Spinal cord (tissue), 9 donors: ENCODE measurements at regions not wholly inside any gene's neighbourhood (a gene's known extent, or its start where the extent isn't known, plus 50 kb on each side); places are given as distances from the start of the nearest gene placed in this dataset.

ENCODE experiments used
- DNase-seq, 6 donors: peaks; one replicate each; pipeline versions ENCODE4 v3.0.0 to v3.0.0-alpha.2; 2013 to 2015; ENCODE audit warnings: low spot score in 6 of 6, low read depth in 4 of 6
- H3K27ac ChIP-seq: one replicate; pipeline ENCODE4 v1.5.1; 2013; ENCODE audit warnings: low read depth, low read length, control low read depth
- H3K27me3 ChIP-seq: one replicate; pipeline ENCODE4 v1.6.1; 2013; ENCODE audit warnings: low read length; ENCODE audit not compliant: control insufficient read depth, insufficient read depth
- H3K36me3 ChIP-seq: one replicate; pipeline ENCODE4 v1.6.1; 2013; ENCODE audit warnings: low read length; ENCODE audit not compliant: control insufficient read depth, insufficient read depth
- H3K4me1 ChIP-seq: one replicate; pipeline ENCODE4 v1.6.1; 2013; ENCODE audit warnings: low read length; ENCODE audit not compliant: control insufficient read depth, insufficient read depth
- H3K4me3 ChIP-seq: one replicate; pipeline ENCODE4 v1.5.1; 2013; ENCODE audit warnings: low read depth, low read length, control low read depth
- H3K9me3 ChIP-seq: one replicate; pipeline ENCODE4 v1.6.1; 2013; ENCODE audit warnings: low read length; ENCODE audit not compliant: control insufficient read depth, insufficient read depth
- WGBS: methylation state at CpG from one replicate; pipeline ENCODE4 v1.1.5; 2013; ENCODE audit warnings: missing lambda C conversion rate; ENCODE audit not compliant: insufficient coverage; 5-methylcytosine and 5-hydroxymethylcytosine counted together
- donor health status: healthy.

DNA sequence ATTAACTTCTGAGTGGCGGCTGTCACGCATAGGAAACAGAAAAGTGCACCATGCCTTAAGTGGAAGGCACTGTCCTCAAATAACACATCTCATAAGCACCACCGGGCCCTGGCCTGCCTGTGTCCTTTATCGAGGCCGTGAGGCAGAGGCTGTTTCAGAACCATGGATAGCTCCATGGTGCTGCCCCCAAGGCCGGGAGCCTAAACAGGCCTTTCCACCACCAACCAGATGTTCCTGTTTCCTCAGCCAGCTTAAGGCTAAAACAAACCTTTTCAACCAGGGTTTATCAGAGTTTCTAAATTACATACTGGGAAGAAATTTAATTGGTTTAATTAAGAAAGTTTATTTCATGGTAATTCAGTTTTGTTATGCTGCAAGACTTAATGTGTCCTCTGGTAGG is 114.4 kb downstream of the DMRTA2 start:
- Histone ChIP-seq H3K27ac (no peak overlapping the region), H3K9me3 (no peaks in the 10 kb centered on the region), H3K36me3 (no peaks in the 10 kb centered on the region), H3K4me3 (no peak overlapping the region), H3K4me1 (no peaks in the 10 kb centered on the region), H3K27me3 (no peaks in the 10 kb centered on the region)
- DNase-seq = peak in 4 of 6 donors; percentile 43 to 79 (median 62)
- 21% methylated on average over 3 of the region's 6 CpGs for WGBS

GRCh38 chr1:50305808-50306207 is 117.4 kb downstream of the DMRTA2 start:
- no CpG with 5 or more reads among the region's 1 CpG for WGBS
- Histone ChIP-seq H3K27me3 (no peaks in the 10 kb centered on the region), H3K4me1 (no peaks in the 10 kb centered on the region), H3K4me3 (no peak overlapping the region), H3K36me3 (no peaks in the 10 kb centered on the region), H3K27ac (no peak overlapping the region), H3K9me3 (no peaks in the 10 kb centered on the region)
- DNase-seq = no peak

- Histone ChIP-seq H3K36me3 (no peaks in the 10 kb centered on the region), H3K27ac (no peak overlapping the region), H3K9me3 (no peaks in the 10 kb centered on the region), H3K27me3 (no peaks in the 10 kb centered on the region), H3K4me1 (no peaks in the 10 kb centered on the region), H3K4me3 (no peak overlapping the region)
- peak in 2 of 6 donors; percentile 30 to 77 for DNase-seq
- 44% methylated on average over 4 of the region's 4 CpGs for WGBS
These were observed 122.9 kb downstream of the DMRTA2 start for GRCh38 chr1:50300297-50300696.

- DNase-seq = peak in 1 of 6 donors; percentile 76
- 66% methylated on average over 3 of the region's 5 CpGs for WGBS
These were observed 127.7 kb downstream of the DMRTA2 start for GRCh38 chr1:50295566-50295965.

GRCh38 chr1:50292276-50292675 is 131.0 kb downstream of the DMRTA2 start:
- Histone ChIP-seq H3K4me1 (no peaks in the 10 kb centered on the region), H3K27me3 (no peaks in the 10 kb centered on the region), H3K9me3 (no peaks in the 10 kb centered on the region), H3K36me3 (no peaks in the 10 kb centered on the region), H3K27ac (no peak overlapping the region), H3K4me3 (no peak overlapping the region)
- 83% methylated on average over 9 of the region's 9 CpGs for WGBS
- no peak for DNase-seq

More at GRCh38 chr1:50295566-50295965, 127.7 kb downstream of the DMRTA2 start:
- Histone ChIP-seq H3K4me1 (no peaks in the 10 kb centered on the region), H3K4me3 (no peak overlapping the region), H3K27me3 (no peaks in the 10 kb centered on the region), H3K9me3 (no peaks in the 10 kb centered on the region), H3K27ac (no peak overlapping the region), H3K36me3 (no peaks in the 10 kb centered on the region)

- DNase-seq = no peak
- 87% methylated on average over 3 of the region's 3 CpGs for WGBS
These were observed 133.7 kb downstream of the DMRTA2 start for GRCh38 chr1:50289495-50289894.

GRCh38 chr1:50285994-50286393 is 137.2 kb downstream of the DMRTA2 start:
- Histone ChIP-seq H3K9me3 (no peaks in the 10 kb centered on the region), H3K27ac (no peak overlapping the region), H3K4me1 (no peaks in the 10 kb centered on the region), H3K27me3 (no peaks in the 10 kb centered on the region), H3K36me3 (no peaks in the 10 kb centered on the region), H3K4me3 (no peak overlapping the region)
- DNase-seq = no peak
- WGBS = 90% methylated on average over 3 of the region's 4 CpGs

More at GRCh38 chr1:50289495-50289894, 133.7 kb downstream of the DMRTA2 start:
- Histone ChIP-seq H3K27ac (no peak overlapping the region), H3K36me3 (no peaks in the 10 kb centered on the region), H3K4me1 (no peaks in the 10 kb centered on the region), H3K4me3 (no peak overlapping the region), H3K27me3 (no peaks in the 10 kb centered on the region), H3K9me3 (no peaks in the 10 kb centered on the region)

DNA sequence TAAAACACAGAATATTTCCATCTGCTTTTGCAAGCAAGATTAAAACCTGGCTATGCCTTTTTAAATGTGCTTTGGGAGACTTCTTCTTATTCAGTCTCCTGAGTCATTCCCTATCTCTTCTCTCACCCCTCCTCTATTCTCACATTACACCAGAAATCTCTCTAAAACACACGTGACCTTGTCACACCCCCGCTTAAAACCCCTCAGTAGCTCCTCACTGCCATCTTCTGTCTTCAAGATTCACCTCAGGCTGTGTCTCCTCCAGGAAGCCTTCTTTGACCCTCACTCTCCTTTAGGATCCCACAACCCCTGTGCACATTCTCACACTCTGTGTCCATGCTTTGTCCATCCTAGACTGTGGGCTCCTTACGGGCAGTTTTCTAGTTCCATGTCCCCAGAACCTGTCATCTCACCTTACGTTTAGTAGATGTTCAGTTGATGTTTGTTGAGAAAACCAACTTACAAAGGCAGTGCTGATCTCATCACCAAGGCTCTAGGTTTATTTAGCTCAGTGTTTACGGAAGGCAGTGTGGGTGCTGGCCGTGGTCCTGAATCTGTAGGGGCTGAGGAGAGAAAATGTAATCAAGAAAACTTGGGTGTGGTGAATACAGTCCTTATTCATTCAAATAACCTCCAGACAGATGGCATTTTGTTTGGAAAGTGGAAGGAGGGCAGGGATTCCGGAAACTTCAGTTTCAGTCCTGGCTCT is 143.5 kb downstream of the DMRTA2 start:
- Histone ChIP-seq H3K27ac (no peak overlapping the region), H3K36me3 (no peaks in the 10 kb centered on the region), H3K4me1 (peaks cover 13% of the 10 kb centered on the region), H3K4me3 (no peak overlapping the region), H3K9me3 (no peaks in the 10 kb centered on the region), H3K27me3 (no peaks in the 10 kb centered on the region)
- DNase-seq = peak in 2 of 6 donors; percentile 32 to 49
- 31% methylated on average over 3 of the region's 7 CpGs for WGBS

- Histone ChIP-seq H3K9me3 (no peaks in the 10 kb centered on the region), H3K27ac (no peak overlapping the region), H3K27me3 (no peaks in the 10 kb centered on the region), H3K4me1 (peaks cover 13% of the 10 kb centered on the region), H3K4me3 (no peak overlapping the region), H3K36me3 (no peaks in the 10 kb centered on the region)
- WGBS = no CpG with 5 or more reads among the region's 3 CpGs
- DNase-seq = no peak
These were observed 144.3 kb downstream of the DMRTA2 start for GRCh38 chr1:50278961-50279360.

GRCh38 chr1:50278410-50278809 is 144.8 kb downstream of the DMRTA2 start:
- DNase-seq = peak in 2 of 6 donors; percentile 14 to 93
- no peak overlapping the region for H3K27ac ChIP-seq
- H3K27me3 ChIP-seq = no peaks in the 10 kb centered on the region
- no peaks in the 10 kb centered on the region for H3K9me3 ChIP-seq
- H3K4me1 ChIP-seq = peaks cover 13% of the 10 kb centered on the region
- 38% methylated on average over 6 of the region's 7 CpGs for WGBS
- H3K4me3 ChIP-seq = no peak overlapping the region
- no peaks in the 10 kb centered on the region for H3K36me3 ChIP-seq
